Adipocyte (in vitro differentiated cells): ENCODE measurements at regions not wholly inside any gene's neighbourhood (a gene's known extent, or its start where the extent isn't known, plus 50 kb on each side); places are given as distances from the start of the nearest gene placed in this dataset.

Experiments
- DNase-seq: peaks from one replicate; pipeline ENCODE4 v3.0.0-alpha.2; 2015; ENCODE audit warnings: low read depth
- H3K27me3 ChIP-seq: replicated peaks from 2 replicates; pipeline ENCODE4 v1.7.0; 2013; ENCODE audit warnings: mild to moderate bottlenecking, low read length, moderate library complexity; ENCODE audit not compliant: control insufficient read depth, insufficient read depth
- H3K36me3 ChIP-seq: 2 replicates; pipeline ENCODE4 v1.7.0; 2013; ENCODE audit warnings: low read length, mild to moderate bottlenecking, moderate library complexity; ENCODE audit not compliant: control insufficient read depth, insufficient read depth, severe bottlenecking
- H3K4me1 ChIP-seq: 2 replicates; pipeline ENCODE4 v1.7.0; 2013; ENCODE audit warnings: mild to moderate bottlenecking, low read length, moderate library complexity; ENCODE audit not compliant: control insufficient read depth, insufficient read depth
- H3K4me3 ChIP-seq: 2 replicates; pipeline ENCODE4 v1.7.0; 2013; ENCODE audit warnings: mild to moderate bottlenecking, low read length, moderate library complexity
- H3K9ac ChIP-seq: 2 replicates; pipeline ENCODE4 v1.7.0; 2013; ENCODE audit warnings: mild to moderate bottlenecking, low read length, moderate library complexity
- H3K9me3 ChIP-seq: 2 replicates; pipeline ENCODE4 v1.7.0; 2013; ENCODE audit warnings: mild to moderate bottlenecking, low read length, moderate library complexity; ENCODE audit not compliant: control insufficient read depth

DNA sequence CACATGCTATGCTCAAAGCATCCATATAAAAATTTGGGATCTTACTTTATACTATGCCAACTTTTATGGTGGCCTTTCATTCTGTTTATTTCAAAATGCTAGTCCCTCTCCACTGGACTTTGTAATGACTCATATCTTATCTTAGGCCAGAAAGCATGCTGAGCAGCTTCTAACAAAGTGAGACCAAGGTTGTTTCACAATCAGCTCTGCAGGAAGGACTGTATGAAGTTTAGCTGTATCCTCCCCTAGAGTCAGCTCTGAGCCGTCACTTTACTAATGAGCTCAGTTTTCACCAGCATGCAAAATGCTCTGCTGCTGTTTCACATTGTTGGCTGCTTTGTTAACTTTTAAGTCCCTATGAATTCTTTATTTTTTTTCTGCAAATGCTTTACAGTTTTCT lies 1608.8 kb downstream of the OLFM4 start:
- Histone ChIP-seq H3K9ac (no peak overlapping the region), H3K4me3 (no peak overlapping the region), H3K36me3 (no peaks in the 10 kb centered on the region), H3K27me3 (no peaks in the 10 kb centered on the region), H3K4me1 (no peaks in the 10 kb centered on the region), H3K9me3 (no peaks in the 10 kb centered on the region)
- DNase-seq, result no peak

DNA sequence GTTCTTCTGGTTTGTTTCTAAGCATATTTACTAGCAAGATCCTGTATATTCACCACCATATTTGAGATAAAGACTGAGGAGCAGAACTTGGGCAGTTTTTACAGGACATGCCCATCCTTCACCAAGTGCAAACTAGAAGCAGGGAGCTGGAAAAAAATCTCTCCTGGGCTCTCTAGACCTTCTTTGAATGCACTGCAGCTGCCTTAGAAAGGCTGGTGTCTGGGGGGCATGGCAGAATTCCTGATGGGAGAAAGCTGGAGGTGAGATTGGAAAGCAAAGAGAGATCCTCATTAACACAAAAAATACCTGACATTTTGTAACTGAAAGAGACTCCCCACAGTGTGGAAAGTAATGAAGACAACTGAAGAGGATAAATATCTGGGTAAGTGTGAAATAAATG lies 1612.1 kb downstream of the OLFM4 start:
- Histone ChIP-seq H3K4me3 (no peak overlapping the region), H3K27me3 (no peaks in the 10 kb centered on the region), H3K9me3 (no peaks in the 10 kb centered on the region), H3K4me1 (no peaks in the 10 kb centered on the region), H3K9ac (no peak overlapping the region), H3K36me3 (no peaks in the 10 kb centered on the region)
- DNase-seq, result no peak

GRCh38 chr13:54643863-54644262 lies 1615.2 kb downstream of the OLFM4 start:
- H3K9ac ChIP-seq, result no peak overlapping the region
- DNase-seq, result no peak
- no peaks in the 10 kb centered on the region for H3K9me3 ChIP-seq
- H3K36me3 ChIP-seq, result no peaks in the 10 kb centered on the region
- no peaks in the 10 kb centered on the region for H3K4me1 ChIP-seq
- no peaks in the 10 kb centered on the region for H3K27me3 ChIP-seq
- no peak overlapping the region for H3K4me3 ChIP-seq

DNA sequence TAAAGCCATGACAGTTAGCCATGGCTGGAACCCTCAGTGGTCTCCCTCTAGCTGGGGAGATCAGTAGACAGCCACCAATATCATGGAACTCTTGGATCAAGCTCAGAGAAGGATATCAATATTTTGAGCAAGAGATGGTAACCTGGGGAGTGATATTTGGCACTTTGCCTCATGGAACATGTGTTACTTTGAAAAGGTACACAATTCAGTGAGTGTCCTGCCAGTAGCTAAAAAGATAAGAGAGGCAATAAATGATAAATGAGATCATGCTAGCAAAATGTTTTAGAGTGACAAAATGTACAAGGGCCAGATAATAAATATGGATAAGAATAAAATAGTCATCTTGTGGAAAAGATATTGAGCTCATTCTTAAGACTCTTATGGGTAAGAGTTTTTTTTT lies 1618.7 kb downstream of the OLFM4 start:
- Histone ChIP-seq H3K4me1 (no peaks in the 10 kb centered on the region), H3K9ac (no peak overlapping the region), H3K4me3 (no peak overlapping the region), H3K27me3 (no peaks in the 10 kb centered on the region), H3K9me3 (peaks cover 3% of the 10 kb centered on the region), H3K36me3 (no peaks in the 10 kb centered on the region)
- no peak for DNase-seq

DNA sequence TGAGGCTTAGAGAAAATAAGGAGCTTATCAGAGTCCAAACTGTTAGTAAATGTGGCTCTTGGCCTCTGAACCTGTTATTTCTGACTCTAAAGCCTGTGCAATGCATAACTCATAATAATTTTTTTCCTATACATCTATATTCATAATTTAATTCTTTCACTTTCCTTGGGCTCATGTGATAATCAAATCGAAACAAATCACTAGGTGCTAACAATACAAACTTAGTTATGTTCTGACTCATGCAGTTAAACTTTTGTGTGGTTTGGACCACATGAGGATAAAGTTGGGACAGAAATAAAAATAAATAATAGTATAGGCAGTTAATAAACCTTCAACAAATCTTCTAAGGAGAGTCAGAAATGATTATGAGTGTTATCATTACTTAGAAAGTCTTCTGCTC lies 1629.0 kb downstream of the OLFM4 start:
- Histone ChIP-seq H3K9ac (no peak overlapping the region), H3K4me3 (no peak overlapping the region), H3K4me1 (no peaks in the 10 kb centered on the region), H3K9me3 (no peaks in the 10 kb centered on the region), H3K36me3 (no peaks in the 10 kb centered on the region), H3K27me3 (no peaks in the 10 kb centered on the region)
- DNase-seq, result no peak

- no peaks in the 10 kb centered on the region for H3K9me3 ChIP-seq
- H3K36me3 ChIP-seq, result no peaks in the 10 kb centered on the region
- H3K4me1 ChIP-seq, result no peaks in the 10 kb centered on the region
- H3K27me3 ChIP-seq, result no peaks in the 10 kb centered on the region
- no peak overlapping the region for H3K4me3 ChIP-seq
- DNase-seq, result no peak
- no peak overlapping the region for H3K9ac ChIP-seq
Measured at GRCh38 chr13:54658771-54659170, 1630.2 kb downstream of the OLFM4 start.

GRCh38 chr13:54660277-54660676 lies 1631.7 kb downstream of the OLFM4 start:
- Histone ChIP-seq H3K27me3 (no peaks in the 10 kb centered on the region), H3K9ac (no peak overlapping the region)
- DNase-seq, result no peak

GRCh38 chr13:54676526-54677113 lies 1648.0 kb downstream of the OLFM4 start:
- H3K9ac ChIP-seq, result no peak overlapping the region
- DNase-seq, result no peak
- H3K4me1 ChIP-seq, result no peaks in the 10 kb centered on the region
- H3K27me3 ChIP-seq, result no peaks in the 10 kb centered on the region
- no peaks in the 10 kb centered on the region for H3K36me3 ChIP-seq
- no peak overlapping the region for H3K4me3 ChIP-seq
- no peaks in the 10 kb centered on the region for H3K9me3 ChIP-seq

More at GRCh38 chr13:54660277-54660676, 1631.7 kb downstream of the OLFM4 start:
- H3K4me1 ChIP-seq, result no peaks in the 10 kb centered on the region
- H3K4me3 ChIP-seq, result no peak overlapping the region
- no peaks in the 10 kb centered on the region for H3K36me3 ChIP-seq
- no peaks in the 10 kb centered on the region for H3K9me3 ChIP-seq

DNA sequence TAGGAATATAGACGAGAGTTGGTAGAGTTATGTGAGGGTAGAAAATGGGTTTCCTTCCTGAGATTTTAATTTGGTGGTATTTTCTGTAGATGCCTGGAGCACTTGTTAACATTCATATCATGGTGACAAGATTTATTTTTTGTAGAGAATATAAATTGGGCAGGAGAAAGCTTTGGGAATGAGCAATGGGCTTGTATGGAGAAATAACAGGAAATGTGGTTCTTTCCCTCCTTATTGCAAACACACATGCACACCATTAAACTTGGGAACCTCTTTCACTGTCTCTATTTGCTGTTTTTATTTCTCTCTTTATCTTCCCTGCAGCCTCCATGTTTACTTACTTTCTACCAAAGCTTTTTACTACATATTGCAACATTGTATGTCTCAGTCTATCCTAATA lies 1653.6 kb downstream of the OLFM4 start:
- no peak for DNase-seq
- Histone ChIP-seq H3K4me3 (no peak overlapping the region), H3K9ac (no peak overlapping the region), H3K36me3 (no peaks in the 10 kb centered on the region), H3K4me1 (no peaks in the 10 kb centered on the region), H3K9me3 (no peaks in the 10 kb centered on the region), H3K27me3 (no peaks in the 10 kb centered on the region)

GRCh38 chr13:54687173-54687572 lies 1658.6 kb downstream of the OLFM4 start:
- Histone ChIP-seq H3K4me1 (no peaks in the 10 kb centered on the region), H3K4me3 (no peak overlapping the region), H3K9me3 (peaks cover 6% of the 10 kb centered on the region), H3K36me3 (no peaks in the 10 kb centered on the region), H3K27me3 (no peaks in the 10 kb centered on the region), H3K9ac (no peak overlapping the region)
- DNase-seq, result no peak

GRCh38 chr13:54699831-54700230 lies 1671.2 kb downstream of the OLFM4 start:
- Histone ChIP-seq H3K9ac (no peak overlapping the region), H3K36me3 (no peaks in the 10 kb centered on the region), H3K4me1 (no peaks in the 10 kb centered on the region), H3K9me3 (no peaks in the 10 kb centered on the region), H3K27me3 (no peaks in the 10 kb centered on the region), H3K4me3 (no peak overlapping the region)
- DNase-seq, result no peak

DNA sequence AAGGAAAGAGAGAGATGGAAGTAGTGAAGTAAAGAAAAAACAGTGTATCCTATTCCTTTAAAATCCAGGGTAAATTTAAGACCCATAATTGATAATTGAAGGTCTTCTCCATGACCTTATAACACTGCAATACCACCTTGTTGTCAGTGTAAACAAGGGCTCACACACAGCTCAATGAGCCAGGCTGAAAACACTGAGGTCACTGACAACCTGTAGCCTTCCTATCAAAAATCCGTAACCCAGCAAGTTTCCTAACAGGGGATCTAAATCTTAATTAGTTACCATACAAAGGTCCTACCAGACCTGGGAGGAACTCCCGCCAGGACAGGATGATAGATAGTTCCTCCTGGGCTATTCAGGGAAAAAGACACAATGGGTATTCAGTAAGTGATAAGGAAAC lies 1677.1 kb downstream of the OLFM4 start:
- Histone ChIP-seq H3K36me3 (no peaks in the 10 kb centered on the region), H3K4me3 (no peak overlapping the region), H3K27me3 (no peaks in the 10 kb centered on the region), H3K9me3 (no peaks in the 10 kb centered on the region), H3K4me1 (no peaks in the 10 kb centered on the region), H3K9ac (no peak overlapping the region)
- no peak for DNase-seq
